ENCODE measurements at regions not wholly inside any gene's neighbourhood (a gene's known extent, or its start where the extent isn't known, plus 50 kb on each side); places are given as distances from the start of the nearest gene placed in this dataset.

- 46 to 75% methylated on average over 2 of the region's 3 CpGs for WGBS, 2 experiments (ENCODE audit: low coverage in 1 of 2, low lambda C conversion rate in 2 of 2, missing lambda C conversion rate in 2 of 2)
- in situ Hi-C loops (cut with MboI), result loop anchor here (25.0 kb wide), 1 partner anchor 921 kb away; no protein-coding TSS in a partner anchor
- Histone ChIP-seq H3K9me2 (ENCODE audit: insufficient read depth) (no peaks in the 10 kb centered on the region), H2AFZ (no peak overlapping the region), H3K27me3 (replicated peaks; ENCODE audit: insufficient read depth) (no peaks in the 10 kb centered on the region), H3K79me2 (ENCODE audit: insufficient read depth) (no peaks in the 10 kb centered on the region), H3F3A (ENCODE audit: insufficient read depth) (no peaks in the 10 kb centered on the region), H3K4me2 (ENCODE audit: unreplicated experiment) (no peak overlapping the region), H3K9me3 (ENCODE audit: low read depth) (no peaks in the 10 kb centered on the region), H3K4me1 (ENCODE audit: insufficient read depth) (no peaks in the 10 kb centered on the region), H3K36me3 (ENCODE audit: low read depth) (no peaks in the 10 kb centered on the region), H3K9ac (no peak overlapping the region), H3K27ac (no peak overlapping the region), H4K20me1 (ENCODE audit: insufficient read depth) (no peaks in the 10 kb centered on the region), H3K4me3 (no peak overlapping the region)
- TF ChIP-seq EZH2phosphoT487 (IDR thresholded peaks at IDR 0.05; ENCODE audit: insufficient read depth, low read depth) (no peak), EZH2 (IDR thresholded peaks at IDR 0.05; ENCODE audit: insufficient read depth, poor library complexity, severe bottlenecking) (no peak)
- DNase-seq, result no peak
Measured at GRCh38 chrX:97682991-97683840, 799.5 kb downstream of the RPA4 start.

- H3K4me1 ChIP-seq (ENCODE audit: insufficient read depth), result no peaks in the 10 kb centered on the region
- H3K27me3 ChIP-seq (replicated peaks; ENCODE audit: insufficient read depth), result no peaks in the 10 kb centered on the region
- DNase-seq, result peak; percentile 60
- H4K20me1 ChIP-seq (ENCODE audit: insufficient read depth), result no peaks in the 10 kb centered on the region
- in situ Hi-C loops (cut with MboI), result loop anchor here (25.0 kb wide), 1 partner anchor 923 kb away; no protein-coding TSS in a partner anchor
- H3K27ac ChIP-seq, result no peak overlapping the region
- H3K9me2 ChIP-seq (ENCODE audit: insufficient read depth), result no peaks in the 10 kb centered on the region
- no peaks in the 10 kb centered on the region for H3K9me3 ChIP-seq (ENCODE audit: low read depth)
- no peak for TF ChIP-seq EZH2phosphoT487 (IDR thresholded peaks at IDR 0.05; ENCODE audit: insufficient read depth, low read depth)
- TF ChIP-seq EZH2 (IDR thresholded peaks at IDR 0.05; ENCODE audit: insufficient read depth, poor library complexity, severe bottlenecking), result no peak
- H2AFZ ChIP-seq, result no peak overlapping the region
- H3K4me2 ChIP-seq (ENCODE audit: unreplicated experiment), result no peak overlapping the region
- 21 to 27% methylated on average over 4 of the region's 4 CpGs for WGBS, 2 experiments (ENCODE audit: low coverage in 1 of 2, low lambda C conversion rate in 2 of 2, missing lambda C conversion rate in 2 of 2)
- H3K4me3 ChIP-seq, result no peak overlapping the region
- no peaks in the 10 kb centered on the region for H3K36me3 ChIP-seq (ENCODE audit: low read depth)
- no peaks in the 10 kb centered on the region for H3K79me2 ChIP-seq (ENCODE audit: insufficient read depth)
- H3F3A ChIP-seq (ENCODE audit: insufficient read depth), result no peaks in the 10 kb centered on the region
- H3K9ac ChIP-seq, result no peak overlapping the region
Measured at GRCh38 chrX:97685753-97686152, 802.0 kb downstream of the RPA4 start.

GRCh38 chrX:97691901-97692455 is 808.3 kb downstream of the RPA4 start:
- no peak overlapping the region for H3K4me3 ChIP-seq
- no peaks in the 10 kb centered on the region for H3K9me3 ChIP-seq (ENCODE audit: low read depth)
- H3K27ac ChIP-seq, result no peak overlapping the region
- no peaks in the 10 kb centered on the region for H3K79me2 ChIP-seq (ENCODE audit: insufficient read depth)
- DNase-seq, result no peak
- H3K4me1 ChIP-seq (ENCODE audit: insufficient read depth), result no peaks in the 10 kb centered on the region
- no peaks in the 10 kb centered on the region for H3K9me2 ChIP-seq (ENCODE audit: insufficient read depth)
- TF ChIP-seq EZH2phosphoT487 (IDR thresholded peaks at IDR 0.05; ENCODE audit: insufficient read depth, low read depth), result no peak
- no peak for TF ChIP-seq EZH2 (IDR thresholded peaks at IDR 0.05; ENCODE audit: insufficient read depth, poor library complexity, severe bottlenecking)
- H3K27me3 ChIP-seq (replicated peaks; ENCODE audit: insufficient read depth), result no peaks in the 10 kb centered on the region
- in situ Hi-C loops (cut with MboI), result loop anchor here (25.0 kb wide), 1 partner anchor 930 kb away; no protein-coding TSS in a partner anchor
- no peak overlapping the region for H2AFZ ChIP-seq
- H3K36me3 ChIP-seq (ENCODE audit: low read depth), result no peaks in the 10 kb centered on the region
- H3K9ac ChIP-seq, result no peak overlapping the region
- WGBS, 2 experiments (ENCODE audit: low coverage in 1 of 2, low lambda C conversion rate in 2 of 2, missing lambda C conversion rate in 2 of 2), result 15 to 35% methylated on average over 2 of the region's 2 CpGs
- no peak overlapping the region for H3K4me2 ChIP-seq (ENCODE audit: unreplicated experiment)
- no peaks in the 10 kb centered on the region for H4K20me1 ChIP-seq (ENCODE audit: insufficient read depth)
- no peaks in the 10 kb centered on the region for H3F3A ChIP-seq (ENCODE audit: insufficient read depth)

- no peaks in the 10 kb centered on the region for H3K9me2 ChIP-seq (ENCODE audit: insufficient read depth)
- no peak overlapping the region for H3K27ac ChIP-seq
- no peak overlapping the region for H2AFZ ChIP-seq
- WGBS, 2 experiments (ENCODE audit: low coverage in 1 of 2, low lambda C conversion rate in 2 of 2, missing lambda C conversion rate in 2 of 2), result 39 to 42% methylated on average over 2 of the region's 2 CpGs
- no peaks in the 10 kb centered on the region for H3K79me2 ChIP-seq (ENCODE audit: insufficient read depth)
- H3K9me3 ChIP-seq (ENCODE audit: low read depth), result no peaks in the 10 kb centered on the region
- no peak for TF ChIP-seq EZH2 (IDR thresholded peaks at IDR 0.05; ENCODE audit: insufficient read depth, poor library complexity, severe bottlenecking)
- TF ChIP-seq EZH2phosphoT487 (IDR thresholded peaks at IDR 0.05; ENCODE audit: insufficient read depth, low read depth), result no peak
- H4K20me1 ChIP-seq (ENCODE audit: insufficient read depth), result no peaks in the 10 kb centered on the region
- in situ Hi-C loops (cut with MboI), result loop anchor here (25.0 kb wide), 1 partner anchor 930 kb away; no protein-coding TSS in a partner anchor
- H3K4me2 ChIP-seq (ENCODE audit: unreplicated experiment), result no peak overlapping the region
- H3K27me3 ChIP-seq (replicated peaks; ENCODE audit: insufficient read depth), result no peaks in the 10 kb centered on the region
- H3K36me3 ChIP-seq (ENCODE audit: low read depth), result no peaks in the 10 kb centered on the region
- H3F3A ChIP-seq (ENCODE audit: insufficient read depth), result no peaks in the 10 kb centered on the region
- no peaks in the 10 kb centered on the region for H3K4me1 ChIP-seq (ENCODE audit: insufficient read depth)
- no peak for DNase-seq
- no peak overlapping the region for H3K4me3 ChIP-seq
- H3K9ac ChIP-seq, result no peak overlapping the region
Measured at GRCh38 chrX:97692575-97692974, 808.9 kb downstream of the RPA4 start.

Measured in GM23248 (cell line).